Fibroblast of mammary gland (primary cell): ENCODE measurements at regions not wholly inside any gene's neighbourhood (a gene's known extent, or its start where the extent isn't known, plus 50 kb on each side); places are given as distances from the start of the nearest gene placed in this dataset.
"Not testable (repeated sequence)": the region's sequence is repeated elsewhere in the genome, so short reads cannot be mapped to it uniquely, and the experiment has no call there.

Experiments
- DNase-seq: peaks from one replicate; pipeline ENCODE4 v3.0.0-alpha.2; 2010; ENCODE audit warnings: low read depth
- H3K4me3 ChIP-seq: 2 replicates; pipeline ENCODE4 v1.5.1; 2011; ENCODE audit warnings: low read depth, mild to moderate bottlenecking, low read length, moderate library complexity; ENCODE audit not compliant: control insufficient read depth
- TF ChIP-seq, protein P1 (sequence below): conservative IDR thresholded peaks from 2 replicates; pipeline ENCODE4 v1.5.1; 2011; ENCODE audit warnings: low read depth, low read length, inconsistent platforms; ENCODE audit not compliant: control insufficient read depth, insufficient read depth

DNA sequence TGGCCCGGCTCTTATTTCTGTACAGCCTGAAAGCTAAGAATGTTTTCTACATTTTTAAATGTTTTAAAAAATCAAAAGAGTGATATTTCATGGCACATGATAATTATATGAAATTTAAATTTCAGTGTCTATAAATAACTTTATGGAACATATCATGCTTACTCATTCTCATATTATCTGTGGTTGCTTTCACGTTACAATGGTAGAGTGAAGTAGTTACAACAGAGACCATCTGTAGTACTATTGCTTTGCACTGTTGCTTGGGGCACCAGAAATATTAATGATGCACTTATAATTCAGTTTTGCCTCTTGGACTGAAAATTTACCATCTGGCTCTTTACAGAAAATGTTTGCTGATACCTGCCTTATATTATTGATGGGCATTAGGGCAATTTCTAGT, 481.6 kb downstream of the PLPP3 start:
- DNase-seq = peak; percentile 51
- H3K4me3 ChIP-seq = no peak overlapping the region
- TF ChIP-seq, protein P1, sequence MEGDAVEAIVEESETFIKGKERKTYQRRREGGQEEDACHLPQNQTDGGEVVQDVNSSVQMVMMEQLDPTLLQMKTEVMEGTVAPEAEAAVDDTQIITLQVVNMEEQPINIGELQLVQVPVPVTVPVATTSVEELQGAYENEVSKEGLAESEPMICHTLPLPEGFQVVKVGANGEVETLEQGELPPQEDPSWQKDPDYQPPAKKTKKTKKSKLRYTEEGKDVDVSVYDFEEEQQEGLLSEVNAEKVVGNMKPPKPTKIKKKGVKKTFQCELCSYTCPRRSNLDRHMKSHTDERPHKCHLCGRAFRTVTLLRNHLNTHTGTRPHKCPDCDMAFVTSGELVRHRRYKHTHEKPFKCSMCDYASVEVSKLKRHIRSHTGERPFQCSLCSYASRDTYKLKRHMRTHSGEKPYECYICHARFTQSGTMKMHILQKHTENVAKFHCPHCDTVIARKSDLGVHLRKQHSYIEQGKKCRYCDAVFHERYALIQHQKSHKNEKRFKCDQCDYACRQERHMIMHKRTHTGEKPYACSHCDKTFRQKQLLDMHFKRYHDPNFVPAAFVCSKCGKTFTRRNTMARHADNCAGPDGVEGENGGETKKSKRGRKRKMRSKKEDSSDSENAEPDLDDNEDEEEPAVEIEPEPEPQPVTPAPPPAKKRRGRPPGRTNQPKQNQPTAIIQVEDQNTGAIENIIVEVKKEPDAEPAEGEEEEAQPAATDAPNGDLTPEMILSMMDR = no peak

DNA sequence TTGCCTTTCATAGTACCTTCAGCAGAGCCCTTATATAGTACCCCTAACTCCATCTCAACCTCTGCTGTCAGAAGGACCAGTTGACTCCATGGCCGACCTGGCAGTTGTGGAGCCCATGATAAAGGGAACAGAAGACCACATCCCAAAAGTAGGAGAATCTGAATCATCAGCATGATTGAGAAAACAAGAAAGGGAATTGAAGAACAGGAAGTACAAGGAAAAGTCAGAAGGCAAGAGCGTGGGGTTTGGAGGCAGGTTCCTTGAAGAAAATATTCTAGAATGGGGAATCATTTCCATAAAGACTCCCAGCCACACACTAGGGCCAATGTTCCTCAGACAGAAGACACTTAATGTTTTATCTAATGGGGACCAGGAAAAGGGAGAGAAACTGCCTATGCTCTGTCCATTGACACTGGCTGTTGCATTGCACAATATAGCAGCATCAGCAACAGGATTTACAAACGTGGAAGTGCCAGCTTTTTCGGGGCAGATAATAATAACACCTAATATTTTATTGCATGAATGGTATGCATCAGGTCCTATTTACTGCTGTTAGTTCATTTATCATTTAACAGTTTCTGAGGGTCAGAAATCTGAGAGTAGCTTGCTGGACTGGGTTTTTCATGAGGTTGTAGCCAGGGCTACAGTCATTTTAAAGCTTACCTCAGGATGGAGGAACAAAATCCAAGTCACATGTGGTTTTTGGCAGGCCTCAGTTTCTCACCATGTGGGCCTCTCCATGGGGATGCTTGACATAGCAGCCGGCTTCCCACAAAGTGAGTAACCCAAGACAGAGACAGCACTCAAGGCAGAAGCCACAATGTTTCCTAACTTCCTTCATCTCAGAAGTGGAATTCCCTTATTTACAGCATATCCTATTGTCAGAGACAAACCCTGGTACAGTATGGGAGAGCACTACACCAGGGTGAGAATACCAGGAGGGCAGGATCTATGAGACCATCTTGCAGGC, 483.4 kb downstream of the PLPP3 start:
- peak; percentile 99 for DNase-seq
- TF ChIP-seq, protein P1 = no peak

DNA sequence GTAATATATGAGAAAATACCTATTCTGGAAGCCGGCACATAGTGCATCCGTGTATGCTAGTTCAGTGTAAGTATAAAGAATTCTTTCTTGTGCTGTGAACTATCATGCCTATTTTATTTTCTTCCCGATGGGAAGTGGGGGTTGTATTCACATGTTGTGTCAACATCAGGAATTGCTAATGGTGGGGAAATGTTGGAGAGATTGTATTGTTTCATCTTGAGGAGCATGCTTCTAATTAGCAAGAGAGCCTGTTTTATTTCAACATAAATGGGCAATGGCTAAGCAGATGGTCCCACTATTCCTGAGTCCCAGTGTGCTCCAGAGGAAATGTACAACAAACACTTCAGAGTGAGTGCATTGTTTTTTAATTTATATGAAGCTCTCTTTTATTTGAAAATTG, 485.2 kb downstream of the PLPP3 start:
- DNase-seq = peak; percentile 90
- H3K4me3 ChIP-seq = no peak overlapping the region
- TF ChIP-seq, protein P1 = no peak

More for the DNA sequence above, 483.4 kb downstream of the PLPP3 start:
- H3K4me3 ChIP-seq = no peak overlapping the region

DNA sequence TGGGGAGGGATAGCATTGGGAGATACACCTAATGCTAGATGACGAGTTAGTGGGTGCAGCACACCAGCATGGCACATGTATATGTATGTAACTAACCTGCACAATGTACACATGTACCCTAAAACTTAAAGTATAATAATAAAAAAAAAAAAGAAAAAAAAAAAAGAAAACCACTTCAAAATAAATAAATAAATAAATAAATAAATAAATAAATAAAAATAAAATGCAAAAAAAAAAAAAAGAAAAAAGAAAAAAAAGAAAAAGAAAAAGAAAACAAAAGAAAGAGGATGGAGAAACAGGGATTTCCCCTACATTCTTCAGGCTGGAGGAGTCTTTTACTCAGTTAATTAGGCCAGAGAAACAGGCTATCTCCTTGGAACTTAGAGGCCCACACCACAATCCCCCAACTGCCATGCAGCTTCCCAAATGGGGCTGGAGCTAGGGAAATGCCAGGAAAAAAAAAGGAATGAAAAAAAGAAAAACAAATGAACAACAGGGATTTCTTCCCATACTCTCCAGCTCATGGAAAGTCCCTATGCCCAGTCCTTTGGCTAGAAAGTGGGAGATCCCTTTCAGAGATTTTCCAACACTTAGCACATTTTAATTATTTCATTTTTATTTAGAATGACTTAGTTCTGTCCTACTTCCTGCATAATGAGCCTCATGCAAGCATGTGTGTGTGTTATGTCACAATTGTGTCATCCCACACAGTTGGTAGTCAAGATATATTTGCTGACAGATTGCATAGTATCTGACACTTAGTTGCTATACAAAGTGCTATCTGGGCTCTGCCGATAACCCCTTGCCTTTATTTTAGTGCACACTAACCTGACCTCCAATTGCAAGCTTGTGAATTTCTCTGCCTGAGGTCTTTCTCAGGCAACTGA, 486.4 kb downstream of the PLPP3 start:
- TF ChIP-seq, protein P1 = no peak
- DNase-seq = peak; percentile 52

DNA sequence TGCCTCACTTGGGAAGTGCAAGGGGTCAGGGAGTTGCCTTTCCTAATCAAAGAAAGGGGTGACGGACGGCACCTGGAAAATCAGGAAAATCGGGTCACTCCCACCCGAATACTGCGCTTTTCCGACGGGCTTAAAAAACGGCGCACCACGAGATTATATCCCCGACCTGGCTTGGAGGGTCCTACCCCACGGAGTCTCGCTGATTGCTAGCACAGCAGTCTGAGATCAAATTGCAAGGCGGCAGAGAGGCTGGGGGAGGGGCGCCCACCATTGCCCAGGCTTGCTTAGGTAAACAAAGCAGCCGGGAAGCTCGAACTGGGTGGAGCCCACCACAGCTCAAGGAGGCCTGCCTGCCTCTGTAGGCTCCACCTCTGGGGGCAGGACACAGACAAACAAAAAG, 489.5 kb downstream of the PLPP3 start:
- not testable (repeated sequence) for DNase-seq, H3K4me3 ChIP-seq

More for the DNA sequence above, 486.4 kb downstream of the PLPP3 start:
- H3K4me3 ChIP-seq = no peak overlapping the region

DNA sequence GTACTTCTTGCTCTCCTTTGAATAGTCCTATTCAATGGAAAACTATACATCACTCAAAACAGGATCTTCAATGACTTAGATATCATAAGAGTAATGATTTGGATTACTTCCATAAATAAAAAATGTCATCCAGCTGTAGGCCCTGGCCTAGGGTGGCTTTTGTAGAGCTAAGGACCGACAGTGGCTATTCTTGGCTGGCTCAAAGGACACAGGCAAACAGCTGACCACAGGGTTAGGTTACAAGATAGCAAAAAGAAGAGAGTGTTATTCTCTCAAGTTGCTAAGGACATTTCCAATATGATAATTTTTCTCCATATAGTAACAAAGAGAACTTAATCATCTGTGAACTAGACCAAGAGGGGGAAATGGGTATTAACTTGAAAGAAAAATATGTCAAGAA, 495.1 kb downstream of the PLPP3 start:
- no peak for DNase-seq
- H3K4me3 ChIP-seq = no peak overlapping the region
- TF ChIP-seq, protein P1 = no peak

DNA sequence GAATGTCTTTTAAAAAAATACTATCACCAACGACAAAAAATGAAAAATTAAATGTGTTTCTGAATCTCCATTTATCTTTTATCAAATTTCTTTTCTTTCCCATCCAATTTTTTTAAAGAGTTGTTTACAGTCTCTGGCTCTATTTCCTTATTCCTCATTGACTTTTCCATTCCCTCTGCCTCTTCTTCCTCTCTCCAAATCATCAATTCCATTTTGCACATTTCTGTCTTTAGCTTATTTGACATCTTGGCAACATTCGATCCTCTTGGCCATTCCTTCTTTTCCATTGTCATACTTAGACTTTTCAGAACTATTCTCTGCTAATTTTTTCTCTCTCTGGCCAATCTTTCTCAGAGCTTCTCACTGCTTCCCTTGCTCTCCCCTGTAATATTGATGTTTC, 497.6 kb downstream of the PLPP3 start:
- no peak overlapping the region for H3K4me3 ChIP-seq
- no peak for DNase-seq
- TF ChIP-seq, protein P1 = no peak
